H1 (cell line): ENCODE measurements at regions not wholly inside any gene's neighbourhood (a gene's known extent, or its start where the extent isn't known, plus 50 kb on each side); places are given as distances from the start of the nearest gene placed in this dataset.

Experiments
- CTCF ChIA-PET: fragments of 300-600 bp; sonication (Branson Sonifier 250); formaldehyde crosslinking; loops from one replicate; lab custom pipeline; 2021; ENCODE audit not compliant: partially characterized antibody; lab: Charles Lee
- POLR2A ChIA-PET: fragments of 300-600 bp; sonication (Branson Sonifier 250); formaldehyde crosslinking; loops from one replicate; lab custom pipeline; 2021; ENCODE audit warnings: inconsistent platforms; ENCODE audit not compliant: partially characterized antibody; lab: Charles Lee
- DNase-seq, 2 experiments: peaks; one replicate each; pipeline versions ENCODE4 v3.0.0 to v3.0.0-alpha.2; 2010 to 2022; ENCODE audit warnings: low spot score in 2 of 2, low read depth in 1 of 2, mixed read lengths in 1 of 2
- FAIRE-seq: peaks from 2 replicates; lab custom pipeline; 2011; peaks lifted over from hg19 to GRCh38; lab: Jason Lieb, UNC
- H2AFZ ChIP-seq: 2 replicates; pipeline ENCODE4 v1.8.1; 2012; ENCODE audit warnings: low read length, inconsistent platforms
- H2AK5ac ChIP-seq: 2 replicates; pipeline ENCODE4 v1.6.1; 2013; ENCODE audit warnings: low read depth, low read length
- H2BK120ac ChIP-seq: replicated peaks from 2 replicates; pipeline ENCODE3; 2013; ENCODE audit warnings: low read depth, low read length, inconsistent platforms
- H2BK12ac ChIP-seq: 2 replicates; pipeline ENCODE4 v1.6.1; 2013; ENCODE audit warnings: low read depth, low read length
- H2BK15ac ChIP-seq: 2 replicates; pipeline ENCODE4 v1.6.1; 2013; ENCODE audit warnings: low read length
- H2BK20ac ChIP-seq: 2 replicates; pipeline ENCODE4 v1.6.1; 2013; ENCODE audit warnings: low read length
- H2BK5ac ChIP-seq: 2 replicates; pipeline ENCODE4 v1.6.1; 2013; ENCODE audit warnings: low read depth, low read length
- H3K14ac ChIP-seq: 2 replicates; pipeline ENCODE4 v1.6.1; 2013; ENCODE audit warnings: inconsistent platforms; ENCODE audit not compliant: insufficient read length
- H3K18ac ChIP-seq: 2 replicates; pipeline ENCODE4 v1.6.1; 2013; ENCODE audit warnings: low read length; ENCODE audit errors: extremely low read depth
- H3K23ac ChIP-seq: 2 replicates; pipeline ENCODE4 v1.6.1; 2013; ENCODE audit warnings: inconsistent platforms; ENCODE audit not compliant: insufficient read length
- H3K23me2 ChIP-seq: 2 replicates; pipeline ENCODE4 v1.6.1; 2013; ENCODE audit warnings: low read depth, low read length
- H3K27ac ChIP-seq: 2 replicates; pipeline ENCODE4 v1.6.1; 2011; ENCODE audit warnings: low read depth, low read length, inconsistent platforms
- H3K27me3 ChIP-seq, 4 experiments: replicated peaks in 1 of 4; 1 replicate in 1 of 4; 2 replicates in 3 of 4; pipeline versions ENCODE4 v1.6.1 to v1.8.1; 2011 to 2013; ENCODE audit warnings: low read length in 3 of 4, mild to moderate bottlenecking in 3 of 4, inconsistent platforms in 2 of 4, mixed read lengths in 2 of 4, moderate library complexity in 1 of 4; ENCODE audit not compliant: control insufficient read depth in 3 of 4, insufficient read depth in 3 of 4; ENCODE audit errors: extremely low read depth in 1 of 4
- H3K36me3 ChIP-seq, 4 experiments: 2 replicates each; pipeline versions ENCODE4 v1.6.1 to v1.8.1; 2011 to 2013; ENCODE audit warnings: mild to moderate bottlenecking in 4 of 4, low read length in 3 of 4, moderate library complexity in 2 of 4, control low read depth in 1 of 4, inconsistent platforms in 1 of 4; ENCODE audit not compliant: insufficient read depth in 4 of 4, control insufficient read depth in 2 of 4
- H3K4ac ChIP-seq: replicated peaks from 2 replicates; pipeline ENCODE3; 2013; ENCODE audit warnings: low read length, low read depth, mixed read lengths, inconsistent platforms; ENCODE audit not compliant: insufficient read length
- H3K4me1 ChIP-seq, 4 experiments: replicated peaks in 1 of 4; 1 replicate in 1 of 4; 2 replicates in 3 of 4; pipeline versions ENCODE4 v1.6.1 to v1.8.1; 2011 to 2013; ENCODE audit warnings: low read length in 3 of 4, inconsistent platforms in 2 of 4, mixed read lengths in 1 of 4; ENCODE audit not compliant: insufficient read depth in 4 of 4, control insufficient read depth in 3 of 4
- H3K4me2 ChIP-seq, 2 experiments: 2 replicates each; pipeline versions ENCODE4 v1.6.1 to v1.8.1; 2011 to 2013; ENCODE audit warnings: low read depth in 2 of 2, low read length in 2 of 2, control low read depth in 1 of 2, inconsistent platforms in 1 of 2, mild to moderate bottlenecking in 1 of 2; ENCODE audit not compliant: insufficient read depth in 1 of 2
- H3K4me3 ChIP-seq, 4 experiments: fragments of 200-600, 300-600 bp in 1 of 4; sonication (generic), shearing (Covaris generic), sonication (Bioruptor Twin) in 1 of 4; 2 replicates each; pipeline versions ENCODE4 v1.5.1 to v1.8.1; 2011 to 2016; ENCODE audit warnings: low read length in 4 of 4, low read depth in 3 of 4, control low read depth in 2 of 4, inconsistent platforms in 2 of 4, mild to moderate bottlenecking in 2 of 4, mixed read lengths in 1 of 4, moderate library complexity in 1 of 4; ENCODE audit not compliant: insufficient read depth in 2 of 4; ENCODE audit errors: extremely low read depth in 1 of 4
- H3K56ac ChIP-seq: replicated peaks from 2 replicates; pipeline ENCODE3; 2013; ENCODE audit warnings: low read depth, mild to moderate bottlenecking, mixed read lengths, low read length, inconsistent platforms; ENCODE audit not compliant: insufficient read length
- H3K79me1 ChIP-seq: 2 replicates; pipeline ENCODE4 v1.6.1; 2013; ENCODE audit warnings: low read depth, low read length, control low read depth
- H3K79me2 ChIP-seq, 2 experiments: 2 replicates each; pipeline versions ENCODE4 v1.6.1 to v1.8.1; 2012 to 2013; ENCODE audit warnings: low read length in 2 of 2, mild to moderate bottlenecking in 2 of 2, inconsistent platforms in 1 of 2; ENCODE audit not compliant: insufficient read depth in 2 of 2, control insufficient read depth in 1 of 2
- H3K9ac ChIP-seq, 4 experiments: replicated peaks in 1 of 4; 1 replicate in 1 of 4; 2 replicates in 3 of 4; pipeline versions ENCODE4 v1.6.1 to v1.8.1; 2011 to 2013; ENCODE audit warnings: low read depth in 3 of 4, low read length in 3 of 4, control low read depth in 2 of 4, mild to moderate bottlenecking in 2 of 4, moderate library complexity in 2 of 4, inconsistent platforms in 1 of 4; ENCODE audit errors: extremely low read depth in 1 of 4
- H3K9me3 ChIP-seq, 2 experiments: 2 replicates each; pipeline versions ENCODE4 v1.6.1 to v1.8.1; 2012 to 2013; ENCODE audit warnings: mild to moderate bottlenecking in 2 of 2, moderate library complexity in 2 of 2, control low read depth in 1 of 2, inconsistent platforms in 1 of 2, low read depth in 1 of 2, low read length in 1 of 2, mixed read lengths in 1 of 2; ENCODE audit not compliant: insufficient read depth in 2 of 2
- H4K20me1 ChIP-seq, 2 experiments: replicated peaks in 1 of 2; 2 replicates each; pipeline versions ENCODE3 to v1.8.1; 2011 to 2013; ENCODE audit warnings: inconsistent platforms in 2 of 2, low read length in 2 of 2, mild to moderate bottlenecking in 1 of 2; ENCODE audit not compliant: insufficient read depth in 2 of 2, control insufficient read depth in 1 of 2
- H4K5ac ChIP-seq: 2 replicates; pipeline ENCODE4 v1.6.1; 2013; ENCODE audit warnings: low read length, low read depth, mixed read lengths, inconsistent platforms; ENCODE audit not compliant: insufficient read length
- H4K8ac ChIP-seq: 2 replicates; pipeline ENCODE4 v1.8.0; 2013; ENCODE audit warnings: mild to moderate bottlenecking, moderate library complexity, low read length, inconsistent platforms; ENCODE audit not compliant: insufficient read depth; ENCODE audit errors: extremely low read depth
- H4K91ac ChIP-seq: replicated peaks from 2 replicates; pipeline ENCODE3; 2013; ENCODE audit warnings: low read length, mixed read lengths, inconsistent platforms; ENCODE audit not compliant: insufficient read length
- EGR1 ChIP-seq: IDR thresholded peaks from 2 replicates; pipeline ENCODE4 v1.6.1; 2011; ENCODE audit warnings: low read depth, low read length, borderline replicate concordance
- SIRT6 ChIP-seq: IDR thresholded peaks from one replicate; pipeline ENCODE4 v1.7.1; 2012; ENCODE audit warnings: low read length, inconsistent platforms
- WGBS, 2 experiments: shearing (Covaris generic) in 1 of 2; methylation state at CpG; one replicate each; pipeline versions ENCODE4 v1.1.6 to v1.1.7; 2013 to 2015; ENCODE audit warnings: low lambda C conversion rate in 2 of 2, mixed read lengths in 2 of 2, inconsistent platforms in 1 of 2, low coverage in 1 of 2, missing lambda C conversion rate in 1 of 2; ENCODE audit not compliant: insufficient replicate concordance in 2 of 2, insufficient coverage in 1 of 2, insufficient read length in 1 of 2; ENCODE audit errors: extremely low coverage in 1 of 2, missing lambda C conversion rate in 1 of 2; 5-methylcytosine and 5-hydroxymethylcytosine counted together

DNA sequence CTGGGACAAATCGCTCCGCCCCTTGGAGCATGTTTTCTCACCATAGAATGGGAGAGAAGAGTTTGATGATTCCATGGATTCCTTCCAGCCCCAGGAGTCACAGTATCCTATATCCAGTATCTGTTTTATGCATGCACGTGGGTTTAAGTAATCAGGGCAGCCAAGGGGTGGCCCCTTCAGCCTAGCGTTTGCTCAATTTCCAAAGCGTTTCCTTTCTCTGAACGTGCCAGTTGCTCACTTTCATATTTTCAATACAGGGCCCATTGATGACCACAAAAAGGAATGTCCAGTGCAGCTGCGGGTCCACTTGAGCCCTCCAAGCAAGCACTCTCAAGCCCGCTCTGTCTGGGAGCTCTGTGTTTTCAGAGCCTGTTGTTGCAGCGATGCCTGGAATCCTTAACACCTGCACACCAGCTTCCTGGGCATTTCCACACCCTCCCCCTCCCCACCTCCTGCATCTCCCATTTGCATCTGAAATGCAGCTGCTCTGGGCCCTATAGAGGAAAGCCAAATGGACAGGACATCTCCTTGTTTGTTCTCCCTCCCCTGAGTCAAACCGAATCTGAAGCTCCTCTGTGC is 164.3 kb upstream of the LPP start:
- peak overlapping the region; percentile 59 to 79 for H3K4me2 ChIP-seq
- H2AK5ac ChIP-seq, result no peak overlapping the region
- no peaks in the 10 kb centered on the region for H3K79me1 ChIP-seq
- H2BK5ac ChIP-seq, result peak overlapping the region; percentile 62
- no peak overlapping the region for H2BK20ac ChIP-seq
- peaks cover 3% of the 10 kb centered on the region; the same call in 1 of the 2 replicates for H3K23me2 ChIP-seq
- FAIRE-seq, result peak; percentile 95
- H3K14ac ChIP-seq, result no peak overlapping the region
- no peak overlapping the region for H3K56ac ChIP-seq
- ChIA-PET POLR2A (interaction anchor here (0.7 to 1.7 kb wide), 5 partner anchors 90 to 250 kb away, joined by 3 to 6 read pairs (median 3); partner anchors contain the start of genes BCL6 and LPP), CTCF (interaction anchor here (0.7 to 3.4 kb wide), 8 partner anchors 10 to 274 kb away, joined by 3 to 13 read pairs (median 3); no protein-coding TSS in a partner anchor)
- no peaks in the 10 kb centered on the region for H3K36me3 ChIP-seq
- H3K23ac ChIP-seq, result no peak overlapping the region
- peak; percentile 60 to 82 for DNase-seq
- peak overlapping the region; percentile 93 for H2AFZ ChIP-seq
- no peaks in the 10 kb centered on the region for H3K79me2 ChIP-seq
- 6% methylated on average over 10 of the region's 10 CpGs; no CpG with 5 or more reads in 1 of the 2 experiments for WGBS, 2 experiments
- no peak overlapping the region; a peak in 2 of 7 replicates for H3K9ac ChIP-seq
- H3K18ac ChIP-seq, result no peak overlapping the region; the same call in 1 of the 2 replicates
- H3K4me3 ChIP-seq, result peak overlapping the region; percentile 6 to 56 (median 34); a peak in 5 of 8 replicates
- no peaks in the 10 kb centered on the region; a peak in 1 of 7 replicates for H3K27me3 ChIP-seq
- H4K5ac ChIP-seq, result peak overlapping the region; percentile 2
- peak overlapping the region; percentile 5; the same call in 1 of the 2 replicates for H2BK12ac ChIP-seq
- no peak overlapping the region for H3K4ac ChIP-seq
- H3K9me3 ChIP-seq, result no peaks in the 10 kb centered on the region
- H3K4me1 ChIP-seq, result peaks cover 0 to 5% (median 1%) of the 10 kb centered on the region in 4 experiments; a peak in 3 of 7 replicates
- H4K20me1 ChIP-seq, result no peaks in the 10 kb centered on the region
- no peak overlapping the region for H2BK120ac ChIP-seq
- peak overlapping the region; percentile 58 for H4K91ac ChIP-seq
- H4K8ac ChIP-seq, result no peak overlapping the region
- H3K27ac ChIP-seq, result peak overlapping the region; percentile 36; the same call in 1 of the 2 replicates
- H2BK15ac ChIP-seq, result no peak overlapping the region
- TF ChIP-seq EGR1 (peak; percentile 67; the same call in 1 of the 2 replicates), SIRT6 (no peak)
